Peyer's patch (tissue), 4 donors: ENCODE measurements at regions not wholly inside any gene's neighbourhood (a gene's known extent, or its start where the extent isn't known, plus 50 kb on each side); places are given as distances from the start of the nearest gene placed in this dataset.
"Not testable (repeated sequence)": the region's sequence is repeated elsewhere in the genome, so short reads cannot be mapped to it uniquely, and the experiment has no call there.

Source experiments
- DNase-seq, 3 donors: peaks; one replicate each; pipeline ENCODE4 v3.0.0-alpha.2; 2017 to 2019
- H3K27ac ChIP-seq, 4 donors: fragments of 200-600 bp; sonication (generic); one replicate each; pipeline ENCODE4 v1.5.1; 2016 to 2019
- H3K27me3 ChIP-seq, 2 donors: fragments of 200-600 bp; sonication (generic); one replicate each; pipeline ENCODE4 v1.5.1; 2019
- H3K36me3 ChIP-seq, 3 donors: fragments of 200-600 bp; sonication (generic); one replicate each; pipeline ENCODE4 v1.5.1; 2016 to 2019
- H3K4me1 ChIP-seq, 4 donors: fragments of 200-600 bp; sonication (generic); one replicate each; pipeline ENCODE4 v1.5.1; 2016 to 2019
- H3K4me3 ChIP-seq, 4 donors: fragments of 200-600 bp; sonication (generic); 1 replicate in 3 of 4; 2 replicates in 1 of 4; pipeline ENCODE4 v1.5.1; 2016 to 2019; ENCODE audit warnings: mild to moderate bottlenecking in 1 of 4
- H3K9me3 ChIP-seq, 4 donors: fragments of 200-600 bp; sonication (generic); one replicate each; pipeline ENCODE4 v1.5.1; 2016 to 2019; ENCODE audit warnings: mild to moderate bottlenecking in 1 of 4
- POLR2A ChIP-seq, 2 donors: fragments of 450-650 bp; IDR thresholded peaks; one replicate each; pipeline ENCODE4 v1.5.1; 2017; ENCODE audit warnings: antibody characterized with exemption in 2 of 2, mild to moderate bottlenecking in 2 of 2, moderate library complexity in 2 of 2
- TF ChIP-seq, protein P1 (sequence below), 6 experiments: fragments of 450-650 bp in 4 of 6; fragments of 200-600 bp in 2 of 6; sonication (generic) in 1 of 6; IDR thresholded peaks; one replicate each; pipeline ENCODE4 v1.5.1; 2017 to 2019; ENCODE audit warnings: antibody characterized with exemption in 6 of 6, mild to moderate bottlenecking in 3 of 6, moderate library complexity in 1 of 6

DNA sequence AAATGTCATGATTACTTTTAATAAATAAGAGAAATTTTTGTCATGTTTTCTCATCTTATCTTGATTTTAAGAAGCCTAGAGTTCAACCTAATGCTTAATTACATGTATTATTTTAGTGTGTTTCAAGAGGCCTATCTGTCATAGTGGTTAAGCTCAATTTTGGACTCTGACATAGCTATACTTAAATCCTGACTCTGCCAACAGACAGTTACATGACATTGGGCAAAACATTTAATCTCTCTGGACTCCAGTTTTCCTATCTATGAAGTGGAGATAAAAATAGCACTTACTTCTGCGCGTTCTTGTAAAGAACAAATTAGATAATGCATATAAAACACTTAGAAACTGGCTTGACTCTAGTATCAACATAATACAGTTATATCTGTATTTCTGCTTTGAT is 417.8 kb downstream of the MRPL39 start:
- TF ChIP-seq POLR2A (IDR thresholded peaks at IDR 0.05): no peak
- TF ChIP-seq, protein P1, sequence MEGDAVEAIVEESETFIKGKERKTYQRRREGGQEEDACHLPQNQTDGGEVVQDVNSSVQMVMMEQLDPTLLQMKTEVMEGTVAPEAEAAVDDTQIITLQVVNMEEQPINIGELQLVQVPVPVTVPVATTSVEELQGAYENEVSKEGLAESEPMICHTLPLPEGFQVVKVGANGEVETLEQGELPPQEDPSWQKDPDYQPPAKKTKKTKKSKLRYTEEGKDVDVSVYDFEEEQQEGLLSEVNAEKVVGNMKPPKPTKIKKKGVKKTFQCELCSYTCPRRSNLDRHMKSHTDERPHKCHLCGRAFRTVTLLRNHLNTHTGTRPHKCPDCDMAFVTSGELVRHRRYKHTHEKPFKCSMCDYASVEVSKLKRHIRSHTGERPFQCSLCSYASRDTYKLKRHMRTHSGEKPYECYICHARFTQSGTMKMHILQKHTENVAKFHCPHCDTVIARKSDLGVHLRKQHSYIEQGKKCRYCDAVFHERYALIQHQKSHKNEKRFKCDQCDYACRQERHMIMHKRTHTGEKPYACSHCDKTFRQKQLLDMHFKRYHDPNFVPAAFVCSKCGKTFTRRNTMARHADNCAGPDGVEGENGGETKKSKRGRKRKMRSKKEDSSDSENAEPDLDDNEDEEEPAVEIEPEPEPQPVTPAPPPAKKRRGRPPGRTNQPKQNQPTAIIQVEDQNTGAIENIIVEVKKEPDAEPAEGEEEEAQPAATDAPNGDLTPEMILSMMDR (IDR thresholded peaks at IDR 0.05): no peak
- no peaks in the 10 kb centered on the region for H3K4me1 ChIP-seq
- no peaks in the 10 kb centered on the region for H3K27me3 ChIP-seq
- no peak overlapping the region for H3K27ac ChIP-seq
- no peak for DNase-seq
- H3K9me3 ChIP-seq: no peaks in the 10 kb centered on the region
- H3K36me3 ChIP-seq: no peaks in the 10 kb centered on the region
- no peak overlapping the region for H3K4me3 ChIP-seq

DNA sequence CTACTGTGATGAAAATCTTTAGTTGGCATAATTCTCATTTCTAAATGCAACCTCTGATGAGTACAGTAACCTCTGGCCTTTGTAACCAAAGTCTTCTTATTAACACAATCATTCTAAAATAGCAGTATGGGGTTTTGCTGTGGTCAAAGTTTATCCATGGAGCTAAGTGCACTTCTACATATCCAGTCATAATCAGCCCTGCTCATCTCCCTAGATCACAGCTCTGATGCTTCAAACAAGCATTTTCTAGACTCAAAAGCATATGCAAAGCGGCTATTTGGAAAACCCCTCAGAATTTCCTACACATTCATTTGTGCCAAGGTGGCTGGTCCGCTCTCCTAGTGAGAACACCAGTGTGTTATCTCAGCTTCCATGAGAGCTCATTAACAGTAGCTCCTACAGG is 418.6 kb downstream of the MRPL39 start:
- TF ChIP-seq, protein P1 (IDR thresholded peaks at IDR 0.05): no peak
- TF ChIP-seq POLR2A (IDR thresholded peaks at IDR 0.05): no peak
- H3K36me3 ChIP-seq: no peaks in the 10 kb centered on the region
- no peaks in the 10 kb centered on the region for H3K4me1 ChIP-seq
- no peaks in the 10 kb centered on the region for H3K9me3 ChIP-seq
- H3K27ac ChIP-seq: no peak overlapping the region
- DNase-seq: no peak
- H3K27me3 ChIP-seq: no peaks in the 10 kb centered on the region
- no peak overlapping the region for H3K4me3 ChIP-seq

DNA sequence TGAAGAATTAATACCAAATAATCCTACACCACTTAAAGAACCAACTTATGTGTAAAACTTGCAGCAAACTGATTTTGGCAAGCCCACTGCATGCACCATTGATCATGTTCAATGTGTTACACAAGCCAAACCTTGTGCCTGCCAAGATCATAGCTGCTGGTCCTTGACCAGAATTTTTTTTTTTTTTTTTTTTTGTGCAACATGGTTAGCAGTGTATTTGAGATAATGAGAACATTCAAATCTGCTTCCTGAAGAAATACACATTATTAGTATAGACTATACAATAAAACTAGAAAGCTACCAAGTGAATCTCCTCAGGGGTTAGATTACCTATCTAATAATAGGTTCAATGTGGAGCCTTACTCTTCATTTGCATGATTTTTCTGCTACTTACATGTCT is 421.0 kb downstream of the MRPL39 start:
- no peak overlapping the region for H3K4me3 ChIP-seq
- H3K36me3 ChIP-seq: no peaks in the 10 kb centered on the region
- H3K27ac ChIP-seq: peak overlapping the region in 1 of 4 donors; percentile 39
- no peak for TF ChIP-seq POLR2A (IDR thresholded peaks at IDR 0.05)
- TF ChIP-seq, protein P1 (IDR thresholded peaks at IDR 0.05): no peak
- no peaks in the 10 kb centered on the region for H3K27me3 ChIP-seq
- H3K4me1 ChIP-seq: no peaks in the 10 kb centered on the region
- peak in 2 of 3 donors; percentile 47 to 49 for DNase-seq
- no peaks in the 10 kb centered on the region for H3K9me3 ChIP-seq

DNA sequence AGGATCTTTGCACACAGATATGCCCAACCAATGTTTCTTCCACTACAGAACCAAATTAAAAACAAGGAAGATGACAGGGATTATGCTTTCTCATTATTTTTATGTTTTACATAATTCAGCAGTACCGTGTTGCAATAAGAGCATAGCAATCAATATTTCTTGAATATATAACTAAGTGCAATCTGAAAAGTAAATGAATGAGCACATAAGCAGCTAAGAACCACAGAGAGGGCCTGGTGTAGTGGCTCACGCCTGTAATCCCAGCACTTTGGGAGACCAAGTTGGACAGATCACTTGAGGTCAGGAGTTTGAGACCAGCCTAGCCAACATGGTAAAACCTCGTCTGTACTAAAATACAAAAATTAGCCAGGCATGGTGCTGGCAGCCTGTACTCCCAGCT is 423.7 kb downstream of the MRPL39 start:
- TF ChIP-seq, protein P1 (IDR thresholded peaks at IDR 0.05): no peak
- TF ChIP-seq POLR2A (IDR thresholded peaks at IDR 0.05): no peak
- Histone ChIP-seq H3K4me1 (no peaks in the 10 kb centered on the region), H3K27ac (no peak overlapping the region), H3K36me3 (no peaks in the 10 kb centered on the region), H3K9me3 (no peaks in the 10 kb centered on the region), H3K27me3 (no peaks in the 10 kb centered on the region), H3K4me3 (no peak overlapping the region)
- no peak for DNase-seq

DNA sequence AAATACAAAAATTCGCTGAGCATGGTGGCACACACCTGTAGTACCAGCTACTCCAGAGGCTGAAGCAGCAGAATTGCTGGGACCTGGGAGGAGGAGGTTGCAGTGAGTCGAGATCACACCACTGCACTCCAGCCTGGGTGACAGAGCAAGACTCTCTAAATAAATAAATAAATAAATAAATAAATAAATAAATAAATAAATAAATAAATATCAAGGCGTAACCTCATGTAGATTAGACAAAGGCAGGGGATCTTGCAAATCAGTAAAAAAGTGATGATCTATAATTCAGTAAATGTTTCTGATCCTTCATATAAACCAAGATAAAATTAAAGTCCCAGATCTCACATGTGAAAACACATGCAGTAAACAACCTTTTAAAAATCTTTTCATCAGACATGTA is 425.6 kb downstream of the MRPL39 start:
- H3K36me3 ChIP-seq, H3K4me3 ChIP-seq, H3K27me3 ChIP-seq, H3K9me3 ChIP-seq, H3K4me1 ChIP-seq, H3K27ac ChIP-seq, DNase-seq: not testable (repeated sequence)

DNA sequence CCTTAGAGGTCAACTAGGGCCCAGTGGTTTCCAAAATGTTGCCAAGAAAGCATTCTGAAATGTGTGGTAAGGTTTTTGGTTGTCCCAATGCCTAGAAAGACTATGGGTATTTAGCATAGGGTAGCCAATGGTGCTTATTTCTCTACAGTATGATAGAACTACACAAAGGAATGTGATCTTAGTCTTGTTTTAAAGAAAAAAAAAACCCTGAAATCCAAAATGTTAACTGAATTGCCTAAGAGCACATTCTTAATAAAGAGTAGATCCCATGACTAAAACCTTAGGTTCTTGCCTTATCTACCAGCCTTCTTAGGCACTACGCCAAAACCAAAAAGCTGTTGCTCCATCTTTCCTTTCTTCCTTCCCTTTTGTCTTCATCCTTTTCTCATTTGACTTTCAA is 428.2 kb downstream of the MRPL39 start:
- Histone ChIP-seq H3K27ac (no peak overlapping the region), H3K36me3 (no peaks in the 10 kb centered on the region), H3K4me3 (no peak overlapping the region), H3K4me1 (no peaks in the 10 kb centered on the region), H3K9me3 (no peaks in the 10 kb centered on the region), H3K27me3 (no peaks in the 10 kb centered on the region)
- no peak for TF ChIP-seq POLR2A (IDR thresholded peaks at IDR 0.05)
- TF ChIP-seq, protein P1 (IDR thresholded peaks at IDR 0.05): no peak
- no peak for DNase-seq
